ENCODE measurements at regions not wholly inside any gene's neighbourhood (a gene's known extent, or its start where the extent isn't known, plus 50 kb on each side); places are given as distances from the start of the nearest gene placed in this dataset.
"Not testable (repeated sequence)": the region's sequence is repeated elsewhere in the genome, so short reads cannot be mapped to it uniquely, and the experiment has no call there.

DNA sequence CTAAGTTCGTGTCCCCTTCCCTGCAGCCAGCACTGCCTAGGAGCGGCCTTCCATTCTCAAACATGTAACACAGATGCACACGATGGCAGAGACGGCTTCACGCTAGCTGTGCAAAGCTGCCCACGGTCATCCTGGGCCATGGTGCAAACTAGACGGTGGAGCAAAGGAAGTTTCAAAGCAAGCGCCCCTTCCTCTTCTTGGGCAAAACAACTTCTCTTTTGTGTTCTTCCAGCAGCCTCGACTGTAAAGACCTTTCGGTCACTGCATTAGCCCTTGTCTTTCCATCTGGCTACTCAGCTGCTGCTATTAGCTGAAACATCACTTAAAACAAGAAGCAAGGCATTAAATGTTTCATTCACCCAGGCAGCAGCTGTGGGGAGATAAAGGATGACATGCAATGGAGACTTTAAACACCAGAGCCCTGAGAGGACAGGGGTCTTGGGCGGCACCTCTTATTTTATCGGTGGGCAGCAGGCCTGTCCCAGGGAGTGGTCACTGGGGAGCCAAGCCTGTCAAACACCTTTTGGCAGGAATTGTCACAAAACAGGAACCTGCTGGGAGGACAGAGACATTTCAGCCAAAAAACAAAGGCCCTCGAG lies 214.8 kb downstream of the KLF6 start:
- no peak for DNase-seq

DNA sequence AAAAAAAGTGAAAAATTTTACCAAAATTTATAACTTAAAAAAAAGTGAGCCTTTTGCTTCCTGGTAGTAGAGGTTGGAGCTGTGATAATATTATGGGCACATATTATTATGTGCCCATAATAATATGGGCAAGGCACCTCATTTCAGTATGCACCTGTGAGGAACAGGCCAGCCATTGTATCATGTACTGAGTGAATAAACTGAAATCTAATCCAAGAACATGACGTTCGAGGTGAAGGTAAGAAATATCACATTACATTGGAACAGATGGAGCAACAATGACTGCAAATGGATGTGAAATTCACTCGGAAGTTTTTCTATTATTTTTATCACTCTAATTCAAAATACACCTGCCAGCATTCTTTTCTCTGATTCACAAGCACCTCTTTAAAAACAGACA lies 216.0 kb downstream of the KLF6 start:
- no peak for DNase-seq

DNA sequence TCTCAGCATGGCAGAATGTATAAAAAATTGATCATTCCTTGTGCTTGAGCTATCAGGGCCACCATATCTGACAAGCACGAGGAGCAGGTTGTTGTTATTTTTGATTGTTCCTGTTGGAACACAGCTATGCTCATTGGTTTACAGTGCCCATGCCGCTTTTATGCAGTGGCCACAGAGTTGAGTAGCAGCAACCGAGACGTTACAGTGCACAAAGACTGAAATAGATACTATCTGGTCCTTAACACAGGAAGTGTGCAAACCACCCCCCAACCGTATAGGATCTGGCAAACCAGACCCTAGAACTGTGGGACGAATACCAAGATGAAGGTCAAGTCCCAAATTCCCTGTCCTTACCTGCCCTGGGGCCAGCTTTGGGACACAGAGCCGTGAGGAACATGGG lies 216.6 kb downstream of the KLF6 start:
- DNase-seq: no peak

DNA sequence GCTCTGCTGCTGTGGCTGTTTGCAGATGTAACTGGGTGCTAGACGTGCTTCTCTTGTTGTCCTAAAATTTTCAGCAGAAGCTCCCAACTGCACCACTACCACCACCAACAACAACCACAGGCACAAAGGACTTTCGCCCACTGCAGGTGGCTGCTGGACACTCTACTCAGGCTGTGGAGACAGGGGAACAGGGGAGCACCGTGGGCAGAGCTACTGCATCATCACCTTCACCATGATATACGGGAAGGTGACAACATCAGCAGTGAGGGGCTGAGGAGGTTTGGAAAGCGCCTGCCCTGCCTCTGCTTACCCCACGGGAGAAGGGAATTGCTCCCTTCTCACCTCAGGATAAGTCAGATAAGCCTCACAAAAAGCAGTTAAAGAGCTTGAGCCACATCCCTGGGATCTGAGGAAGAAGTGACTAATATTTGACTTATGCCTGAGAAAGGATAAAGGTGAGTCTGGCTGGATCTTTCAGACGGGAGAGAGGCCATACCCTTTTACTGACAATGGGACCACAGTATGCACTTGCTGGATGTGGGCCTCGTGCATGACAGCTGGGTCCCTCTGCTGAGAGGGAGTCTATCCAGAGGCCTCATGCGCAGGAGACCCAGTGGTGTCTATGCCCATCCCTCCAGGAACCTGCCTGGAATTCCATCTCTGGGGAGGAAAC lies 217.6 kb downstream of the KLF6 start:
- no peak for DNase-seq

DNA sequence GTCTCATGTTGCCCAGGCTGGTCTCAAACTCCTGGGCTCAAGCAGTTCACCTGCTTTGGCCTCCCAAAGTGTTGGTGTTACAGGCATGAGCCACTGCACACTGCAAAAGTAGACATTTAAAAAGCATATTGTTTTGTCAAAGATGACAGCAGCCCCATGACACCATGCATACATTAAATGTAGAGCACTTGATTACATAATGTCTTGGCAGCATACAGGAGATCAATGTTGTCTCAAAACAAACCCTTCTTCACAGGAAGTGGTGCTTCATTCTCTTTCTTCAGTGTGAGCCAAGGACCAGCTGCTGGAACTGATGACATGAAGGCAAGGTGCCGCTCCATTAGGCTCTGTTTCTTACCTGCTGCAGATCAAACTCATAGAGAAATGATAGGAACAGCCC lies 218.4 kb downstream of the KLF6 start:
- DNase-seq: no peak

DNA sequence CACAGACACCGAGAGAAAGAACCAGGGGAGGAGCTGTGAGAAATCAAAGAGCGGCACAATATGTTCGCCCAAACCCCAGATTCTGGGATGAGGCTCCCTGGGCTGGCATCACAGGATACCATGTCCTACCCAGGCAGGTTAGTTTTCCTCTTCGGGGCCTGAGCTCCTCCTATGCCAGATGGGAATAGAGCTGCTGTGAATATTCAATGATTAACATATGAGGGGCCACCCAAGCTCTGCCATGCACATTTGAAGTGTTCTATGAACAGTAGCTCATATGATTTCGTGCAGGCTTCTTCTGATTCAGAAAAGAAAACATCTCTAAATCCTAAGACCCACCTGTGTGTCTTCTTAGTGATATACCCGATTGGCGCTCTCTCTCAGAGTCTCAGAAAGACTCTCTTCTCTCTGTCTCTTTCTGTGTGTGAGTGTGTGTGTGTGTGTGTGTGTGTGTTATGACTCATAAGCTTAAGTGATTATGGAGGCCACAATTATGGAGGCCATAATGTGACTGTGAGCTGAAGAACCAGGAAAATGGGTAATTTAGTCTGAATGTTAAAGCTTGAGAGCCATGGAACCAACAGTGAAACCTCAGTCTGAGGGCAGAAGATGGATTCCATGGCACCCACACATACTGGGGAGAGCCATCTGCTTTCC lies 220.5 kb downstream of the KLF6 start:
- no peak for DNase-seq

DNA sequence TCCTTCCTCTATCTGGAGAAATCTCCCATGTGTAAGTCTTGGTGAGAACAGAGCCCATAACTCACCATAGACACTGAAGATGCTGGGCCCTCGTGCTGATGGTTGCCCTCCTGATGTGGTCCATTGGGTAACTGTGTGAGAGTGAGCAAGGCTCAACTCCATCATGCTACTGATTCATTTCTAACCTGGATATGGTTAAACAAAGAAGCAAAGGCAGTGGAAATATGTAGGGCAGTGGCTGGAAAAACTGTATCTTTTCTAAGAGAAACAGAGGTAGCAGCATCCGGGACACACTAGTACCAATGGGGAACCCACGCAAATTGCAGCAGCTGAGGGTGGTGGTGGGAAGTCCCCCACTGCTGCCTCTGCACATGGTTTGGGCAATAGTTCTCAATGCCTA lies 221.7 kb downstream of the KLF6 start:
- no peak for DNase-seq

DNA sequence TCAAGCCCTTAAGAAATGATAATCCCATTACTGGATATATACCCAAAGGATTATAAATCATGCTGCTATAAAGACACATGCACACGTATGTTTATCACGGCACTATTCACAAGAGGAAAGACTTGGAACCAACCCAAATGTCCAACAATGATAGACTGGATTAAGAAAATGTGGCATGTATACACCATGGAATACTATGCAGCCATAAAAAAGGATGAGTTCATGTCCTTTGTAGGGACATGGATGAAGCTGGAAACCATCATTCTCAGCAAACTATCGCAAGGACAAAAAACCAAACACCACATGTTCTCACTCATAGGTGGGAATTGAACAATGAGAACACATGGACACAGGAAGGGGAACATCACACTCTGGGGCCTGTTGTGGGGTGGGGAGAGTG lies 224.4 kb downstream of the KLF6 start:
- DNase-seq: not testable (repeated sequence)

DNA sequence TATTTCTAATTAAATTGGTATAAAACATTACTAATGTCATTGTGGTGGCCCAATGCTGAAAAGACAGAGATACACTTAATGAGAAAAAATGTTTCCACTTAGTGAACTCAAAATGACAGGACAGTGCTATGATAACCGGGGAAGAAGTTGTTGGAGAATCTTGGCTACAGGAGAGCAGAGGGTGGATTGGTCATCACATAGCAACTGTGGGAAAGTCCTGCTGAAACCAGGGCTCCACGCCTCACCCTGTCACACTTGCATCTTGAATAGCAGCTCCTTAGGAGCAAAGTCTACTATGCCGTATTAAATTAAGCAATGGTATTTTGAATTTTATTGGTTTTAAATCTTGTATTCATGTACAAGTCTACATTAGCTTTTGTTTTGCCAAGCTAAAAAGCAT lies 225.5 kb downstream of the KLF6 start:
- DNase-seq: no peak

DNA sequence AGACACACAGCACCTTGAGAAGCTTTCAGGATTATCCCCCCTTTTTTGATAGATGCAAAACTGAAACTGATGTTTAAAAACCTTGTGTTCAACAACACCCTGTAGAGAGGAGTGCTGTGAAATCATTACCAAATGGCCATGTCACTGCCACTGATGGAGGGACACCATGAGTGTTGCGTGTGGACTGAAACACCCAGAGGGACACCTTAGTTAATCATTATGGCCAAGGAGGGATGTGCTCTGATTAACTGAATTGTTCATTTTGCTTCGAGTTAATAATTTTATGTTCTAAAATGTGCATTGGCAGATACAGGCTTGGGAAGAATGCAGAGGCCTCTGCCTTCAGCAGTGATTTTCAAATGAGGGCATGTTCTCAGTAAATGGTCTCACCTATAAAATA lies 226.0 kb downstream of the KLF6 start:
- no peak for DNase-seq

DNA sequence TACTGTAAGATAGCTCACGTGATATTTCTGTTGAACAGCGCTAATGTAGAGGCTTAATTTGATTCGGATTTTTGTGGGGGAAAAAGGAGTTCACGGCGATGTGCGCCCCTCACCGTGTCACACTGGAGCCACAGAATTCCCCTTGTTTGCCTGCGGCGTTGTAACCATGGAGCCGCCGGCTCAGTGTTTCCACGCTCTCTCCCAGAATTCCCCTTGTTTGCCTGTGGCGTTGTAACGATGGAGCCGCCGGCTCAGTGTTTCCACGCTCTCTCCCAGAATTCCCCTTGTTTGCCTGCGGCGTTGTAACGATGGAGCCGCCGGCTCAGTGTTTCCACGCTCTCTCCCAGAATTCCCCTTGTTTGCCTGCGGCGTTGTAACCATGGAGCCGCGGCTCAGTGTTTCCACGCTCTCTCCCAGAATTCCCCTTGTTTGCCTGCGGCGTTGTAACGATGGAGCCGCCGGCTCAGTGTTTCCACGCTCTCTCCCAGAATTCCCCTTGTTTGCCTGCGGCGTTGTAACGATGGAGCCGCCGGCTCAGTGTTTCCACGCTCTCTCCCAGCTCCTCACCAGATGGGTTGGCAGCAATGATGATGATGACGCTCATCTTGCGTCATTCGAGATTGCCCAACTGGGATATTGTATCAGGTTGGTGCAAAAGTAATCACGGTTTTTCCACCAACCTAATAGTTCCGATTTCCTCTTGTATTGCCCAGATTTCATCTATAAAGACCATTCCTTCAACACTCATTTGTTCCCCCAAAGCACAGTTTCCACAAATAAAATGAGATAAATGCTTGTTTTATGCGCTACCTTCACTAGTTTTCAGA lies 228.6 kb downstream of the KLF6 start:
- not testable (repeated sequence) for DNase-seq

DNA sequence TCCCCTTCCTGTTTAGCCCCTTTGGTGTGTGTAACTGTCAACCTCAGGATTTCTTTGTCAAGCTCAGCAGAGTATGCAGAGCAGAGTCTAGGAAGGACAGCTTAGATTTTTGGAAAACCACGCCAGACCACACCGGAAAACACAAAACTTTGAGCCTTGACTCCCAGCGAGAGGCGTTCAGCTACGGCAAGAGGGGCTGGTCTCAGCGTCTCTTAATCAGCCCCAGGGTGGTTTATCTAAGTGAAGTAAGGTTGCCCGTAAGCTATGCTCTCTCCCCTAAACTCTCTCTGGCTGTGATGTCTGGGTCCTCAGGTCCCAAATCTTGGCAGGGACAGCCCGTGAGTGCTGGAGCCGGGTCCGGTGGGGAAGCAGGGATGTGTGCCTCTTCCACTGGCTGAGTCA lies 230.9 kb downstream of the KLF6 start:
- no peak for DNase-seq

DNA sequence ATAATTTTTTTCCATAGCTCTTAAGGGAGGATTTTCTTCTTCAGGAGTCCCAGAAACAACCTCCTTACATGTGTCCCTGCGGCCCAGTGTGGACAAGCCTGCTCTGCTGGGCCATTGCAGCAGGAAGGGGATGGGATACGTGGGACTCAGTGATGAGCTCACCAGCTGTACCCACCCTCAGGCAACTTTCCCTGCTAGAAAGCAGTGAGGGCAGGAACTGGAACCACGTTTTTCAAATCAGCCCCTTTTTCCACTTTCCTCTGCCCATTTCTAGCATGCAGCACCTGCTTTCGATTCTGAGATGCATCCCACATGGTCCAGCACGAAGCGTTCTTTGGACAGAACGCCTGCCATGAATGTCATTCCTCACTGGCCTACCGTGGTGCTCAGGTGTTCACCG lies 232.7 kb downstream of the KLF6 start:
- no peak for DNase-seq

DNA sequence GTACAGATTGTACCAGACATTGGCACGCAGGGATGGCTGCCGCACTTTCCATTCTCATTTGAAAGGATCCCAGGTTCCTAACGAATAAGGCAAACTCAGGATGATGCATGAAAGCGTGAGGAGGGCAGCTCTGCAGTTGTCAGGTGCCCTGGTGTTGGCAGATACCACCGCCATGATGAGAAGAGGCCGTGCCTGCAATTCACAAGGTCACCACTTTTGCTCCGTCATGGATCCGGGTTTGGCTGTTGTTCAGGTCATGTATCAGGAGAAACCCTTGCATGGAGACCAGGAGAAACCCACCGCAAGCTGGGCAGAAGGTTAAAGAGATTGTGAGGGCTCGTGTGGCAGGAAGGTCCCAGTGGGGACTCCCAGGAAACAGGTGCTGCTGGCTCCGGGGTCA lies 233.2 kb downstream of the KLF6 start:
- no peak for DNase-seq

DNA sequence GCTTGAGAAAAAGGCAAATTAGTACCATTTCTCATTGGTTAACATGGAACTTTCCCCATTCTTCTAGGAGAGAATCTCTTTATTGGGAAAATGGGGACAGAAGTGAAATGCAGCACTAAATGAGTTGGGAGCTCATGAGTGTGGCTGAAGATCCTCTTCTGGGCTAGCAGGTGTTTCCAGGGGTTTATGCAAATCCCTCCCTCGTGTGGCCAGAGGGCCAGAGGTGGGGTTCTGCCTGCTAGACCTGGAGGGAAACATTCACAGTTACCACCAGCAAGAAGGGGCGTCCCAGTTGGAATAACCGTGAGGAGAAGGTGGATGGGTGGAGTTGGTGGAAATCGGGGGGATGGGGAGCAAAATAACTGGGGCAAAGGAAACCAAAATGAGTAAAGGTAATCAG lies 235.9 kb downstream of the KLF6 start:
- DNase-seq: no peak

DNA sequence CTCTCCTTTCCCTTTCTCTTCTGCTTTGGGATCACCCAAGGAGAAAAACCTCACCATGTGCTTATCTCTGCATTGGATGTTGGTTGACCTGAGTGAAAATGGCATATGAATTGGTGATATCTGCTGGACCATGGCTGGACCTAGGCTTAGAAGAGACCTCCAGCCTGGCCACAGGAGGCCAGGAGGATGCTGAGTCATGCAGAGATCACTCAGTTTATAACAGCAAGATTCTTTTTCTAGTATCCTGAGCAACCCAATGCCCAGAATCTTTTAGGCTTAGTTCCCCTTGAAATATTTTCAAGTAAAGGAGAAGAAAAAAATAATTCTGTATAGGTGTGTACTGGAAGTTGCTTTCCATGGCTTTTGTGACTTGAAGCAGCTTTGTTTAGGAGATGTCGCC lies 236.3 kb downstream of the KLF6 start:
- DNase-seq: peak; percentile 40

DNA sequence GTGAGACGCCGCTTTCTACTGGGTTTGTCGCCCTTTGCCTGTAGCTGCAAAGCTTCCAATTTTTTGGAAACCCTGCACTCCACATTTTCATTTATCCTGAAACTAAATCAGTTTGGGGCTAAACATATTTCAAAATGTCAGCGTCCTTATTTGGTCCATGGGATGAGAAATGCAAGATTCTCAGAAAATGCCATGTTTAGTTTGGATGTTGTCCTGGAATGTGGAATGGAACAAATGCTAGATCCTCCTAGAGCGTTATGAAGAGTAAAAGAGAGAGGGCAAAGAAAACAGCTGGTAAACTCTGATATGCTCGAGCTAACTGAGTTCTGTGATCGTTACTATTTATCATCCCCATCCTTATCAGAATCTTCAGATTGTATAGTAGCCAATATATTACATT lies 236.9 kb downstream of the KLF6 start:
- DNase-seq: no peak

DNA sequence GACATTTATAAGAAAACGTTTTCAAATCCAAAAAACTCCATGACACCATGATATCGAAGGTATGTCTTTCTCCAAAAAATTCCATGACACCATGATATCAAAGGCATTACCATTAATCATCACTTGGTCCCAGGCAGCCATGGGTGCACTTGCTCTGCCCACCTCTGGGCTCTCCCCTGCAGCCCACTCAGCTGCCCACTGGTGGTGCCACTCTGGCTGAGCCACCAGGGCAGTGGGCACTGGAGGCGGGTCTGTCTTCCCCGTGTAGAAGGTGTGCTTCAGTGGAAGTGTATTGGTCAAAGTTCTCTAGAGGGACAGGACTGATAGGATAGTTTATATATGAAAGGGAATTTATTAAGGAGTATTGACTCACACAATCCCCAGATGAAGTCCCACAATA lies 240.4 kb downstream of the KLF6 start:
- DNase-seq: no peak

DNA sequence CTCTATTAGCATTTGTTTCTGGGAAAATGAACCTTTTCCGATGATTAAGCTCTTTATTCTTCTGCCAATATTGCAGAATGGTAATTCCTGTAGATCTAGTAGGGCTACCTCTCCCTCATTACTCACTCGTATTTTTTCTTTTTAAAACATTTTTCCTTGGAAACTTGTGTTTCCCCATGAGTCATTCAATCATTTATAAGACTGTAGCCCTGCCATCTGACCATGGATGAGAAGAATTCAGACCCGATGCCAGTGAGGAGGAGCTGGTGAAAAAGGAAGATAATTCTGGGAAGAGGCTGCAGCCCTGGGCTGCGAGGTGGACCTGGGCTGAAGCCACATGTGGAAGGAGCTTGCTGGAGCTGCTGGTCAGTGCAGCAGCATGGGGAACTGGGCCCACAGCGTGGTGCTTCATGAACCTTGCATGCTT lies 242.8 kb downstream of the KLF6 start:
- DNase-seq: no peak

DNA sequence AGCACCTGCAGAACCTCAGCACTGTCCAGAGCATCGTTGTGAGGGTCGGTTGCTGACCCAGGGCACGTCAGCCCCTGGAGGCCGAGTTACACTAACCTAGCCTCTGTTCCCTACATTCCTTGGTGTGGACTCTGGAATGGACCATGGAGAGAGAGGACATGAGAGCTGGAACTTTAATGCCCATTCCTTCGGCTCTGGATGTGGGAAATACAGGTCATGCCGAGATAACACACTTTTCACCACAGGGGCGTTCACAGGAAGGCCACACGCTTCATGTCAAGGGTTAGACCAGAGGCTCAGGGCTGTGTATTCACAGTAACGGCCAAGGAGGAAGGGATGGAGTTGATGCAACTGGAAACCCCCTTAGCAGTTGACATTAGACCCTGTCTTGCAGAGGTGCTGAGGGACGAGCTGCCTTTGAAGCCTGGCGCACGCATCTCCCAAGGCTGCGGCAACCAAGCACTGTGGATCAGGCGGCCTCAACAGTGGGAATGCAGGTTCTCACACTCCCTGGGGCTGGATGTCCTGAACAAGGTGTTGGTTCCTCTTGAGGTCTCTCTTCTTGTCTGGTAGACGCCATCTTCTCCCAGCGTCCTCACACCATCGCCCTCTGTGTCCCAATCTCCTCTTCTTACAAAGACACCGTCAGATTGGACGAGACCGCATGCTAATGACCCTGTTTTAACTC lies 245.2 kb downstream of the KLF6 start:
- DNase-seq: no peak

DNA sequence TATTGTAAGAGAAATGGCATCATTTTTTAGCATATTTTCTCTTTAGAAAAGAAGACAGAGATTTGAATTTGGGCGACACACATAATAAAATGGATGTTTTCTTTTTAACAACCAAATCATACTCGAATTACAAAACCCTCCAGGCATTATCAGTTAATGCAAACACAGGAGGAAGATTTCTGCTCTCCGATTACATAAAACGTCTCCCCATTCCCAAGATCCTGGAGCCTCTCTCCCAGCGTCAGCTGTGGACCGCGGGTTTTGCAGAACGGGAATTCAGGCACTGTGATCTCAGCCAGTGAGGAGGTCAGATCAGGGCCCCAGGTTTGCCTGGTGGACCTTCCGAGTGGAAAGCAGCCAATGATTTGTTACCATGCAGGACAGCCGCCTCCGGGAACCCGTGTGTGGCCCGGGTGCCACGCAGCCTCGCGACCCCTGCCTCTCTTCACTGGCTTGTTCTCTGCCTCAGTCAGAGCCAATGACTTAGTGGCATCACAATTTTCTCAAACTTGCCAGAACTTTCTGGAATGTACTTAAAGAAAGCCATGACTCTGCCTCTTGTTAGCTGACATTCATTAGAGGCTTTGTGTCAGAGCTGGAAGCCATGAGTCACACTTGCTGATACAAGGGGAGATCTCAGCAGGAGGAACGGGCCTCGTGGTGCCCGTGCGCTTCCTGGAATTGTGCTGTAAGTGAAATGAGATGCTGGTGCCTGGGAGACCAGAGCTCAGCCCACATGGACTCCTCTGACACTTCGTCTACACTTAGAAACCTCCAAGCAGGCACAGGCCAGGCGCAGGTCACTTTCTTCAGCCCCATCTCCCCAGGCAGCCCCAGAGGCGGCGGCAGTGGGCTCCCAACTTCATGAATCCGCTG lies 246.1 kb downstream of the KLF6 start:
- DNase-seq: peak; percentile 7

DNA sequence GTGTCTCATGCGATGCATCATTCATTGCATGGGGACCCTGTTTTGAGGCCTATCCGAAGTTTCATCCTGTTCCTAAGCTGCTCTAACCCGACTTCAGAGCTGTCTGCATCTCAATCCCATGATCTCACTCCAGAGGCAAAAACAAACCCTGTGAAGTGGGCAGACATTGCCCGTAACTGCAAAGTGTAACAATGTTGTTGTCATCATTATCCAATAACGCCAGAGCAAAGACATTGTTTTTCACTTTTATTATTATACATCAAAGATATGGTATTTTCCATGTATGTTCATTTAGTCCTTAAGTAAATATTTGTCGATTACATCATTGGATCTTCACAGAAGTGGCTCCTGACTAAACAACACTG lies 246.7 kb downstream of the KLF6 start:
- no peak for DNase-seq
